ENCODE measurements at regions not wholly inside any gene's neighbourhood (a gene's known extent, or its start where the extent isn't known, plus 50 kb on each side); places are given as distances from the start of the nearest gene placed in this dataset.

- TF ChIP-seq CTCF (IDR thresholded peaks at IDR 0.05) (no peak), POLR2AphosphoS5 (IDR thresholded peaks at IDR 0.05; ENCODE audit: insufficient read depth in 1 of 2, low read depth in 1 of 2) (no peak)
Observed at GRCh38 chr4:84325625-84326024, 173.5 kb downstream of the NKX6-1 start.

Data from vagina (tissue), 2 donors.